Urinary bladder (tissue), 3 donors: ENCODE measurements at regions not wholly inside any gene's neighbourhood (a gene's known extent, or its start where the extent isn't known, plus 50 kb on each side); places are given as distances from the start of the nearest gene placed in this dataset.

Source experiments
- DNase-seq: peaks from one replicate; pipeline ENCODE4 v3.0.0-alpha.2; 2015; ENCODE audit errors: extremely low spot score
- H3K27ac ChIP-seq: one replicate; pipeline ENCODE4 v1.5.1; 2013; ENCODE audit warnings: low read depth, mild to moderate bottlenecking, moderate library complexity
- H3K36me3 ChIP-seq: one replicate; pipeline ENCODE4 v1.6.1; 2013; ENCODE audit warnings: mild to moderate bottlenecking, moderate library complexity; ENCODE audit not compliant: insufficient read depth
- H3K4me1 ChIP-seq: one replicate; pipeline ENCODE4 v1.6.1; 2013; ENCODE audit warnings: mild to moderate bottlenecking, moderate library complexity; ENCODE audit not compliant: insufficient read depth
- H3K4me3 ChIP-seq: one replicate; pipeline ENCODE4 v1.5.1; 2013; ENCODE audit warnings: low read depth, low read length
- WGBS: extraction: QIAGEN DNeasy Blood & Tissue Kit; methylation state at CpG from one replicate; pipeline ENCODE4 v1.1.7; 2013; 5-methylcytosine and 5-hydroxymethylcytosine counted together
- donor health status: healthy with polysubstance abuse.
- donor health status: healthy.

DNA sequence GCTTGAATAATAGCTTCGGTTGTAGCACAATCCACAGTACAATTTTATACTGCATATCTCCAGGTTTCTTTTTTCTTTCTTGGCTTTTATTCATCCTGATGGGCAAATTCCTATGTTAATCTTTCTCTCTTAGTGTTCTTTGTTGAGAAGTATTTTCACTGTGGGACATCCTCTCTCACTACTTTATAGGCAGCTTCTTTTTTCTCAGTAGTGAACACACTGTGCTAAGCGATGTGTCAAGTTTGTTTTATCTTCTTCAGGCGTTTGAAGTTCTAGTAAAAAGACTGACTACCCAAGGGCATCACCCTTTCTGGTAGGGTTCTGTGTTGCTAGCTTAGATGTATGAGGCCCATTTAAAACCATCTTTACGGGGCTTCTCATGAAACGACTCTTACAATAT, 182.1 kb downstream of the FAM170A start:
- Histone ChIP-seq H3K36me3 (no peaks in the 10 kb centered on the region), H3K27ac (no peak overlapping the region), H3K4me1 (no peaks in the 10 kb centered on the region), H3K4me3 (no peak overlapping the region)
- DNase-seq = no peak
- WGBS = 64% methylated on average over 5 of the region's 5 CpGs

DNA sequence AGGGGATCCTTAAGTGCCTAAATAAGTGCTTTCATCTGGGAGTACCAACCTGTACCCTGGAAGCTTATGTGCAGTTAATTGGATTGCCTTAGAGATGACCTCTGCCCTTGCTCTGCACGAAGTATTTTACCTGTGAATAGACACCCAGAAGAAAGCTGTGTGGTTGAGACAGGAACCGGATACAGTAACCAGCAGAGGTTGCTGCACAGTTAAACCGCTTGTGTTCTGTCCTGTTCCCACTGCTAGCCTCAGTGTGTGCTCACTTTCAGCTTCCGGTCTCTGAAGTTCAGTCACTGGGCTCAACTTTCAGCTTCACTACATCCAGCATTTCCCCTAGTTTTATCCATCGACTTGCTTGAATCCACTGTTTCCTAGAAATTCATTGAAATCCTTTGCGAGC, 185.3 kb downstream of the FAM170A start:
- H3K36me3 ChIP-seq = no peaks in the 10 kb centered on the region
- no peaks in the 10 kb centered on the region for H3K4me1 ChIP-seq
- WGBS = 92% methylated on average over 6 of the region's 6 CpGs
- H3K27ac ChIP-seq = no peak overlapping the region
- H3K4me3 ChIP-seq = no peak overlapping the region
- DNase-seq = no peak

DNA sequence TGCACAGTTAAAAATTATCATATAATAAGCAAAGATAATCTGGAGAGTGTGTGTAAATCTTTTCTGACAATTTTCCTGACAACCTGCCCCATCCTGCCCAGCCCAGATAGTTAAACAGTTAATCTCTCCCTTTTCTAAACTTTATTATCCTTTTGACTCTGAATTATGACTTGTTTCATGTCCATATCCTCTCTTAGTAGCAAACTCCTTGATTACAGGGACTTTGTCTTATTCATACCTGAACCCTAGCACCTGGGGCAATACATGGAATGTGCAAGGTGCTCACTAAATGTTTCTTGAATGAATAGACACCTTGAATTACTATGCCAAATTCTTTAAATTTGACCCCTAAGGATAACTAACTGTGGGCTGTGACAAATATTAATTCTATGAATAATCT, 186.7 kb downstream of the FAM170A start:
- H3K27ac ChIP-seq = no peak overlapping the region
- no peaks in the 10 kb centered on the region for H3K4me1 ChIP-seq
- no peak for DNase-seq

DNA sequence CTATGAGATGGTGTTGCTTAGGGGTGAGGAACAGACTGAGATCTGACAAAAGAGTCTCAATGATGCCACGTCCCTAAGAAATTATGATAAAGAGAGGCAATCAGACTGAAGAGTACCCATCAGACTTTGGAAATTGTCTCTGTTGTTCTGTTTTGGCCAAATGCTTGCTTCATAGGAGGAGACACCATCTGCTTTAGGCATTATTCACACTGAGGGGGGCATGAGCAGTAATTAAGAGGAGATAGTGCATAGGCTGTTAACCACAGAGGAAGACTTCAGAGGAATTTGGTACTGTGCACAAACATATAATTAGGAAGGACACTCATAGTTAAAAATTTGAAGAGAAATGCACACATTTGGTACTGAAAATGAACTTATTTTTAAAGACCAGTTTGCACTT, 190.7 kb downstream of the FAM170A start:
- Histone ChIP-seq H3K36me3 (no peaks in the 10 kb centered on the region), H3K4me3 (no peak overlapping the region), H3K27ac (no peak overlapping the region), H3K4me1 (no peaks in the 10 kb centered on the region)
- DNase-seq = no peak
- 92% methylated on average over 1 of the region's 1 CpG for WGBS

More for the DNA sequence above, 186.7 kb downstream of the FAM170A start:
- Histone ChIP-seq H3K4me3 (no peak overlapping the region), H3K36me3 (no peaks in the 10 kb centered on the region)

GRCh38 chr5:119820608-119821007, 191.2 kb downstream of the FAM170A start:
- Histone ChIP-seq H3K36me3 (no peaks in the 10 kb centered on the region), H3K27ac (no peak overlapping the region), H3K4me3 (no peak overlapping the region), H3K4me1 (no peaks in the 10 kb centered on the region)
- WGBS = 90% methylated on average over 2 of the region's 2 CpGs
- DNase-seq = no peak

- WGBS = 30% methylated on average over 3 of the region's 3 CpGs
- no peak for DNase-seq
- H3K4me3 ChIP-seq = no peak overlapping the region
Observed at GRCh38 chr5:119828541-119828940, 199.2 kb downstream of the FAM170A start.

GRCh38 chr5:119829341-119829740, 200.0 kb downstream of the FAM170A start:
- H3K4me1 ChIP-seq = no peaks in the 10 kb centered on the region
- DNase-seq = no peak
- H3K36me3 ChIP-seq = no peaks in the 10 kb centered on the region
- no peak overlapping the region for H3K27ac ChIP-seq
- no peak overlapping the region for H3K4me3 ChIP-seq

More at GRCh38 chr5:119828541-119828940, 199.2 kb downstream of the FAM170A start:
- no peaks in the 10 kb centered on the region for H3K36me3 ChIP-seq
- H3K27ac ChIP-seq = no peak overlapping the region
- H3K4me1 ChIP-seq = no peaks in the 10 kb centered on the region

DNA sequence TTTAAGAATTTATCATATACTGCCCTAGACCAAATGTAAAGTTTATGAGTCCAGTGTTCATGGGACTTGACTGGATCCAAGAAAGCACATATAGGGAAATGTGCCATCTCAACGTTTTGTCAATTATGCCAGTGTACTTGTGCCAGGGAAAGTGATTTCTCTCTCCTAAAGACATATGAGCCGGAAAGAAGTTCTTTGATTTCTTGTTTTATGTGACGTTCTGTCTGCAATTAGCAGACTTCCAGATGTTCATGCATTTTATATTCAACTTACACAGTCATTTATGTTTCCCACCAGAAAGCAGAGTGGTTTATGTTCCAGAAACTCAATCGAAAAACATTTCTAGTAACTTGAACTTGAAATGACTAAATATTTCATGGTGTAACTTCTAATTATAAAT, 203.8 kb downstream of the FAM170A start:
- Histone ChIP-seq H3K4me3 (no peak overlapping the region), H3K4me1 (no peaks in the 10 kb centered on the region), H3K27ac (no peak overlapping the region), H3K36me3 (no peaks in the 10 kb centered on the region)
- DNase-seq = no peak
- WGBS = 47% methylated on average over 4 of the region's 4 CpGs

GRCh38 chr5:119840175-119840574, 210.8 kb downstream of the FAM170A start:
- DNase-seq = no peak
- no peaks in the 10 kb centered on the region for H3K36me3 ChIP-seq
- H3K27ac ChIP-seq = no peak overlapping the region
- no peaks in the 10 kb centered on the region for H3K4me1 ChIP-seq
- no peak overlapping the region for H3K4me3 ChIP-seq

GRCh38 chr5:119852140-119852539, 222.8 kb downstream of the FAM170A start:
- Histone ChIP-seq H3K4me3 (no peak overlapping the region), H3K4me1 (no peaks in the 10 kb centered on the region), H3K36me3 (no peaks in the 10 kb centered on the region), H3K27ac (no peak overlapping the region)
- 42% methylated on average over 2 of the region's 2 CpGs for WGBS
- no peak for DNase-seq

DNA sequence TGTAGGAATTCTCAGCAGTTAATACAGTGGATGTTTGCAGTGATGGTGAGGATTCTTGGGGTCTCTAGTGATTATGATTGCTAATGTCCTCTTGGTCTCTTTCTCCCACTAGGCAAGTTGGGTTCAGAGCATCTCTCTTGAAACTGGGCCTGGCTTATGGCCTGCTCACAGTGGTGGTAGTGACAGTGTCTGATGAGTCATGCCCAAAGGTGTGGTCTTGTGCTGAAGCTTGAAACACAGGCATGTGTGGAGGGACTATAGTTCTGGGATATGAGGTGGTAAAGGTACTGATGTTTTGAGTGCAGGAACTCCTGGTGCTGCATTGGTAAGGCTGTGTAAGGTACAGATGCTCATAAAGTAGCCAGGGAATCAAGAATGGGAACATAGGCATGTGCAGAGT, 231.1 kb downstream of the FAM170A start:
- Histone ChIP-seq H3K36me3 (no peaks in the 10 kb centered on the region), H3K27ac (no peak overlapping the region), H3K4me1 (no peaks in the 10 kb centered on the region), H3K4me3 (no peak overlapping the region)
- no peak for DNase-seq

- Histone ChIP-seq H3K4me3 (no peak overlapping the region), H3K27ac (no peak overlapping the region), H3K36me3 (no peaks in the 10 kb centered on the region), H3K4me1 (no peaks in the 10 kb centered on the region)
- peak; percentile 45 for DNase-seq
- 42% methylated on average over 4 of the region's 4 CpGs for WGBS
Observed at GRCh38 chr5:119862619-119863018, 233.3 kb downstream of the FAM170A start.

DNA sequence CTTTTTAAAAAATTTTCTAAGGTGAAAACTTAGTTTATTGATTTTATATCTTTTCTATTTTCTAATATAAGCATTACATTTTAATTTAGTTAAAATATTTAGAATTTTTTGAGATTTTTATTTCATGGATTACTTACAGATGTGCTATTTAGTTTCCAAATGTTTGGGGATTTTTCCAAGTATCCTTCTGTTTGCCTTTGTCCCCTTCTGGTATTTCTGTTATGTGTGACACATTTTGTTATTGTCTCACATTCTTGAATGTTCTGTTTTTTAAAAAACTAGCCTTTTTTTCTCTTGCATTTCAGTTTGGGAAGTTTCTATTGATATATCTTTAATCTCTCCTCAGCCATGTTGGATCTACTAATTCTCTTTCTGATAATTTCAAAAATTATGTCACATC, 234.9 kb downstream of the FAM170A start:
- no peak overlapping the region for H3K4me3 ChIP-seq
- no peak overlapping the region for H3K27ac ChIP-seq
- no peaks in the 10 kb centered on the region for H3K4me1 ChIP-seq
- no peaks in the 10 kb centered on the region for H3K36me3 ChIP-seq
- DNase-seq = no peak

- Histone ChIP-seq H3K4me1 (no peaks in the 10 kb centered on the region), H3K36me3 (no peaks in the 10 kb centered on the region), H3K4me3 (no peak overlapping the region), H3K27ac (no peak overlapping the region)
- 82% methylated on average over 5 of the region's 5 CpGs for WGBS
- DNase-seq = no peak
Observed at GRCh38 chr5:119873611-119874010, 244.3 kb downstream of the FAM170A start.

GRCh38 chr5:119876522-119876921, 247.2 kb downstream of the FAM170A start:
- Histone ChIP-seq H3K36me3 (no peaks in the 10 kb centered on the region), H3K4me3 (no peak overlapping the region), H3K4me1 (no peaks in the 10 kb centered on the region), H3K27ac (no peak overlapping the region)
- DNase-seq = no peak
